ENCODE measurements at regions not wholly inside any gene's neighbourhood (a gene's known extent, or its start where the extent isn't known, plus 50 kb on each side); places are given as distances from the start of the nearest gene placed in this dataset.

DNA sequence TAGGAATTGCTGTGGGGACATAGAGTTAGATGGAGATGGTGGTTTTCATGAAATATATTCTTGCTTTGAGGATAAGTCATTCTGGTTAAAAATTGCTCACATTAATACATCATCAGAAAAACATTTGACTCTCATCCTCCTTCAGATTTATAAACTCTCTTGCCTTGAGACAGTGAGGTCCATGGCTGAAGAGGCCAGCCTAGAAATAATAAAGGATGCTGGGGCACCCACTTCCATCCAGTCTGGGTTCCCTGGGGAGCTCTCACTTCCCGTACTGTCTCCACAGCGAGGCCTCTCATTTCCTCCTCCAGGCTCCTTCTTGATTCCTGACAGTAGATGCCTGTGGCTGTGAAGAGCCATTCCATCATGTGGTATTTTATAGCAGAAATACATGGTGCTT is 73.3 kb upstream of the PRKG1 start:
- H3K27ac ChIP-seq, result peak overlapping the region in 7 of 10 donors; percentile 3 to 59 (median 43)
- DNase-seq, result peak in 1 of 2 donors; percentile 40
- H3K4me1 ChIP-seq, result peaks cover 0 to 77% (median 12%) of the 10 kb centered on the region in 9 donors

DNA sequence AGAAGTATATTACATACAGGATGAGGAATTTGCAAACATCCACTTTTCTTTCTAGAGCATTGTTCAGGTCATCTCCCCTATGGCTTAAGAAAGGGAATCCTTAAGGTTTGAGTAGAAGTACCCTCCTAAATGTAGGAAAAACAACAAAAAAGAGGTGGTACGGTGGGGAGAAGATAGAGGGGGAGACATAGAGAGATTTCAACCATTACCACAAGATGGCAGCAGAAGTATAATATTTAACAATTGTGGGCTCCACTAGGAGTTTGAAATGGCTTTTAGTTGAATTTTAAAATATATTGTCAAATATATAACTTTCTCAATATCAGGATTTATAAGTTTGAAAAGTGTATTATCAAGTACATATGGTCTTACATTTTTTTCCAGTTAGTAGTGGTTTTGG is 72.7 kb upstream of the PRKG1 start:
- Histone ChIP-seq H3K27me3 (peaks cover 0 to 3% (median 0%) of the 10 kb centered on the region in 7 donors), H3K27ac (peak overlapping the region in 6 of 10 donors; percentile 3 to 59 (median 38)), H3K9me3 (no peaks in the 10 kb centered on the region), H3K36me3 (no peaks in the 10 kb centered on the region), H3K4me3 (no peak overlapping the region), H3K4me1 (peaks cover 0 to 74% (median 12%) of the 10 kb centered on the region in 9 donors)
- WGBS, 2 donors, result 0 to 2% methylated on average over 1 of the region's 1 CpG
- DNase-seq (no peak), ATAC-seq (peak in 5 of 8 donors; percentile 54 to 88 (median 65))
- intact Hi-C loops (cut with DNase I), result loop anchor here in 8 of 10 donors (5.0 to 10.0 kb wide), 4 partner anchors 953 to 1486 kb away; no protein-coding TSS in a partner anchor
- TF ChIP-seq, protein P1, sequence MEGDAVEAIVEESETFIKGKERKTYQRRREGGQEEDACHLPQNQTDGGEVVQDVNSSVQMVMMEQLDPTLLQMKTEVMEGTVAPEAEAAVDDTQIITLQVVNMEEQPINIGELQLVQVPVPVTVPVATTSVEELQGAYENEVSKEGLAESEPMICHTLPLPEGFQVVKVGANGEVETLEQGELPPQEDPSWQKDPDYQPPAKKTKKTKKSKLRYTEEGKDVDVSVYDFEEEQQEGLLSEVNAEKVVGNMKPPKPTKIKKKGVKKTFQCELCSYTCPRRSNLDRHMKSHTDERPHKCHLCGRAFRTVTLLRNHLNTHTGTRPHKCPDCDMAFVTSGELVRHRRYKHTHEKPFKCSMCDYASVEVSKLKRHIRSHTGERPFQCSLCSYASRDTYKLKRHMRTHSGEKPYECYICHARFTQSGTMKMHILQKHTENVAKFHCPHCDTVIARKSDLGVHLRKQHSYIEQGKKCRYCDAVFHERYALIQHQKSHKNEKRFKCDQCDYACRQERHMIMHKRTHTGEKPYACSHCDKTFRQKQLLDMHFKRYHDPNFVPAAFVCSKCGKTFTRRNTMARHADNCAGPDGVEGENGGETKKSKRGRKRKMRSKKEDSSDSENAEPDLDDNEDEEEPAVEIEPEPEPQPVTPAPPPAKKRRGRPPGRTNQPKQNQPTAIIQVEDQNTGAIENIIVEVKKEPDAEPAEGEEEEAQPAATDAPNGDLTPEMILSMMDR (IDR thresholded peaks at IDR 0.05), result peak; percentile 31 to 73 (median 65)

More for the DNA sequence above, 73.3 kb upstream of the PRKG1 start:
- Histone ChIP-seq H3K4me3 (no peak overlapping the region), H3K36me3 (no peaks in the 10 kb centered on the region), H3K27me3 (peaks cover 0 to 3% (median 0%) of the 10 kb centered on the region in 7 donors), H3K9me3 (no peaks in the 10 kb centered on the region)
- intact Hi-C loops (cut with DNase I), result loop anchor here in 8 of 10 donors (5.0 to 10.0 kb wide), 4 partner anchors 954 to 1486 kb away; no protein-coding TSS in a partner anchor
- TF ChIP-seq, protein P1 (IDR thresholded peaks at IDR 0.05), result no peak
- WGBS, 2 donors, result 45 to 58% methylated on average over 2 of the region's 2 CpGs
- ATAC-seq, result peak in 3 of 8 donors; percentile 28 to 49 (median 39)

DNA sequence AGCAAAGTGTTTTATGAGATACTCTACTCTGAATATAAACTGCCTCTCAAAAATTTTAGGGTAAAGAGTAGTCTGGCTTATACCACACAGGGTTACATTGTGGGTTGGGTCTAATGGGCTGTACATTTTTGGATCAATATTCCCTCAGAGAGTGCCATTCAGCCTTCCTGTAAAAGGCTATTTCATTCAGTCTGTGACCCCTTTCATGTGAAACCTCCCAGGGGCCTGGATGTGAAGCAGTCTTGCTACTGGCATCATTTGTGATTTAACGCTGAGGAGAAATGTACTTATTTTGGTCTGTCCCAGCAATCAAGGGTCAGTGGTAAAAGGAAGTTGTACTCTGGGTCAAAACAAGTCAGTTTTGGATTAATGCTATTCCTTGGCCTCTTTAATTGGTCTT is 71.8 kb upstream of the PRKG1 start:
- intact Hi-C loops (cut with DNase I), result loop anchor here in 8 of 10 donors (5.0 to 10.0 kb wide), 4 partner anchors 952 to 1485 kb away; no protein-coding TSS in a partner anchor
- Histone ChIP-seq H3K27ac (peak overlapping the region in 2 of 10 donors; percentile 3 to 32), H3K4me3 (no peak overlapping the region), H3K36me3 (no peaks in the 10 kb centered on the region), H3K27me3 (peaks cover 0 to 3% (median 0%) of the 10 kb centered on the region in 7 donors), H3K9me3 (no peaks in the 10 kb centered on the region), H3K4me1 (peaks cover 0 to 65% (median 12%) of the 10 kb centered on the region in 9 donors)
- TF ChIP-seq, protein P1 (IDR thresholded peaks at IDR 0.05), result no peak
- ATAC-seq (no peak), DNase-seq (no peak)
- WGBS, 2 donors, result 54 to 73% methylated on average over 1 of the region's 1 CpG

DNA sequence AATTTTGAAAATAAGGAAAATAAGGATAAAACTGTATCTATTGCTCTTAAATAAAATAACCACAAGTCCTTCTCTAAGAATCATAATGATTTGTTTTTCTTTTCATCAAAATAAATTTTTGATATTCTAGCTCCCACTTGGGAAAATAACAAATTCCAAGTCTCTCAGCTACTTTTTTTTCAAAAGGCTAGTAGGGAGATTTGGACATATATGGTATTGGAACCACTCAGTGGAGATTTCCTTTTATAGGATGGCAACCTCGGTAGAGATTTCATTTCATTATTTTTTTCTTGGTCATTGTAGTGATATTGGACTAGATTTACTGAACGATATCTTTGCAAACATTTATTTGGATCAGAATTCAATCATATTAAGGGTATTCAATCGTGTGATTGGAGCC is 69.5 kb upstream of the PRKG1 start:
- H3K27ac ChIP-seq, result peak overlapping the region in 4 of 10 donors; percentile 10 to 41 (median 35)
- intact Hi-C loops (cut with DNase I), result loop anchor here in 8 of 10 donors (5.0 to 10.0 kb wide), 4 partner anchors 950 to 1483 kb away; no protein-coding TSS in a partner anchor
- WGBS, 2 donors, result 74 to 83% methylated on average over 3 of the region's 3 CpGs
- H3K36me3 ChIP-seq, result no peaks in the 10 kb centered on the region
- DNase-seq, result no peak
- no peaks in the 10 kb centered on the region for H3K9me3 ChIP-seq
- H3K4me1 ChIP-seq, result peaks cover 0 to 49% (median 12%) of the 10 kb centered on the region in 9 donors
- peaks cover 0 to 3% (median 0%) of the 10 kb centered on the region in 7 donors for H3K27me3 ChIP-seq
- ATAC-seq, result no peak
- no peak overlapping the region for H3K4me3 ChIP-seq
- TF ChIP-seq, protein P1 (IDR thresholded peaks at IDR 0.05), result no peak
